DOHH2 (cell line): ENCODE measurements at regions not wholly inside any gene's neighbourhood (a gene's known extent, or its start where the extent isn't known, plus 50 kb on each side); places are given as distances from the start of the nearest gene placed in this dataset.

Experiments
- H3F3A ChIP-seq: fragments of 200-600 bp; sonication (generic), shearing (Covaris generic); 2 replicates; pipeline ENCODE4 v1.6.0; 2016; ENCODE audit warnings: antibody characterized with exemption, mild to moderate bottlenecking; ENCODE audit not compliant: control insufficient read depth, insufficient read depth
- H3K27ac ChIP-seq: fragments of 200-600 bp; sonication (generic); 2 replicates; pipeline ENCODE4 v1.5.1; 2014; ENCODE audit warnings: low read depth, mild to moderate bottlenecking, low read length, moderate library complexity
- H3K27me3 ChIP-seq: fragments of 200-600 bp; sonication (generic); 2 replicates; pipeline ENCODE4 v1.6.1; 2014; ENCODE audit warnings: mild to moderate bottlenecking, low read length, mixed read lengths; ENCODE audit not compliant: control insufficient read depth
- H3K36me3 ChIP-seq: fragments of 200-600 bp; sonication (generic); 2 replicates; pipeline ENCODE4 v1.6.1; 2014; ENCODE audit warnings: mild to moderate bottlenecking, low read length, moderate library complexity, mixed read lengths; ENCODE audit not compliant: control insufficient read depth
- H3K4me1 ChIP-seq: fragments of 200-600 bp; sonication (generic); 2 replicates; pipeline ENCODE4 v1.6.1; 2014; ENCODE audit warnings: mild to moderate bottlenecking, low read length, mixed read lengths; ENCODE audit not compliant: control insufficient read depth
- H3K4me2 ChIP-seq: fragments of 200-600 bp; sonication (generic); 2 replicates; pipeline ENCODE4 v1.6.0; 2014; ENCODE audit warnings: mild to moderate bottlenecking, low read length, moderate library complexity
- H3K4me3 ChIP-seq: fragments of 200-600 bp; sonication (generic); 2 replicates; pipeline ENCODE4 v1.5.1; 2014; ENCODE audit warnings: mild to moderate bottlenecking, low read length, mixed read lengths
- H3K79me2 ChIP-seq: fragments of 200-600 bp; sonication (generic); 2 replicates; pipeline ENCODE4 v1.6.1; 2014; ENCODE audit warnings: mild to moderate bottlenecking, low read length, mixed read lengths; ENCODE audit not compliant: control insufficient read depth
- H3K9me2 ChIP-seq: fragments of 200-600 bp; sonication (generic); replicated peaks from 2 replicates; pipeline ENCODE4 v1.6.1; 2014; ENCODE audit warnings: mild to moderate bottlenecking, low read length, mixed read lengths; ENCODE audit not compliant: control insufficient read depth
- H3K9me3 ChIP-seq: fragments of 200-600 bp; sonication (generic); 2 replicates; pipeline ENCODE4 v1.6.1; 2014; ENCODE audit warnings: antibody characterized with exemption, low read length, mixed read lengths; ENCODE audit not compliant: control insufficient read depth, insufficient read depth
- H4K20me1 ChIP-seq: fragments of 200-600 bp; sonication (generic); 2 replicates; pipeline ENCODE4 v1.6.0; 2014; ENCODE audit warnings: low read depth, mild to moderate bottlenecking, antibody characterized with exemption, low read length, moderate library complexity; ENCODE audit not compliant: control insufficient read depth, insufficient read depth
- EZH2phosphoT487 ChIP-seq: fragments of 200-600 bp; sonication (generic); IDR thresholded peaks from 2 replicates; pipeline ENCODE4 v1.6.1; 2017; ENCODE audit warnings: borderline replicate concordance, mild to moderate bottlenecking, antibody characterized with exemption, low read length, moderate library complexity, mixed read lengths
- TF ChIP-seq, protein P1 (sequence below): fragments of 200-600 bp; sonication (generic); IDR thresholded peaks from one replicate; pipeline ENCODE4 v1.5.1; 2014; ENCODE audit warnings: antibody characterized with exemption, mild to moderate bottlenecking, low read depth, low read length; ENCODE audit not compliant: poor library complexity, severe bottlenecking

DNA sequence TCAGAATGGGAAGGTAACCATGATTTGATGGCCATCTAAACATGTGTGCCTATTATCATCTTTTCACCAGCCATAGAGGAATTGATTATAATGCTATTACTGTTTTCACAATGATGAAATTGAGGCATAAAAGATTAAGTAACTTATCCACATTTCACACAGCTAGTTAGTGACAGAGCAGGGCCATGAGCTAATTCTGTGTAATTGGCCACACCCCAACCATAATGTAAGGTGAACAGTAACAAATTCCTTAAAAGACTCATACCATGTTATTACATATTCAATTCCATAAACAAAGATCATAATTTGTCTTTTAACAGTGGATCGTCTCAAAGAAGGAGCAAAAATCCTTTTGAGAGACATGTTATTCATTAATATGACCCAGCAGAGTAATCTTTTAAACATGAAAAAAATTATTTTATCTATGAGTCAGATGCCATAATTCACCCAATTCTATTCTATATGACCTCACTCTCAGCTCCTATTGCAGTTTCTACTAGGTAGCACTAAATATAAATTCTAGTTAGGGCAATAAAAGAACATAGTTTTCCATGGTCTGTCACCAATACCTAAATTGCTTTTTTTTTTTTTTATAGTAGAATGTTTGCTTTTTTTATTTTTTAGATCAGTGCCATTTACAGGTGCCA is 475.8 kb upstream of the SLC39A10 start:
- Histone ChIP-seq H3K9me3 (no peaks in the 10 kb centered on the region), H3F3A (no peaks in the 10 kb centered on the region), H3K4me1 (no peaks in the 10 kb centered on the region), H3K9me2 (no peaks in the 10 kb centered on the region), H3K36me3 (no peaks in the 10 kb centered on the region), H3K4me3 (no peak overlapping the region), H3K27me3 (no peaks in the 10 kb centered on the region), H3K27ac (no peak overlapping the region), H4K20me1 (no peaks in the 10 kb centered on the region), H3K79me2 (no peaks in the 10 kb centered on the region), H3K4me2 (no peak overlapping the region)
- no peak for TF ChIP-seq EZH2phosphoT487
- TF ChIP-seq, protein P1, sequence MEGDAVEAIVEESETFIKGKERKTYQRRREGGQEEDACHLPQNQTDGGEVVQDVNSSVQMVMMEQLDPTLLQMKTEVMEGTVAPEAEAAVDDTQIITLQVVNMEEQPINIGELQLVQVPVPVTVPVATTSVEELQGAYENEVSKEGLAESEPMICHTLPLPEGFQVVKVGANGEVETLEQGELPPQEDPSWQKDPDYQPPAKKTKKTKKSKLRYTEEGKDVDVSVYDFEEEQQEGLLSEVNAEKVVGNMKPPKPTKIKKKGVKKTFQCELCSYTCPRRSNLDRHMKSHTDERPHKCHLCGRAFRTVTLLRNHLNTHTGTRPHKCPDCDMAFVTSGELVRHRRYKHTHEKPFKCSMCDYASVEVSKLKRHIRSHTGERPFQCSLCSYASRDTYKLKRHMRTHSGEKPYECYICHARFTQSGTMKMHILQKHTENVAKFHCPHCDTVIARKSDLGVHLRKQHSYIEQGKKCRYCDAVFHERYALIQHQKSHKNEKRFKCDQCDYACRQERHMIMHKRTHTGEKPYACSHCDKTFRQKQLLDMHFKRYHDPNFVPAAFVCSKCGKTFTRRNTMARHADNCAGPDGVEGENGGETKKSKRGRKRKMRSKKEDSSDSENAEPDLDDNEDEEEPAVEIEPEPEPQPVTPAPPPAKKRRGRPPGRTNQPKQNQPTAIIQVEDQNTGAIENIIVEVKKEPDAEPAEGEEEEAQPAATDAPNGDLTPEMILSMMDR = no peak

DNA sequence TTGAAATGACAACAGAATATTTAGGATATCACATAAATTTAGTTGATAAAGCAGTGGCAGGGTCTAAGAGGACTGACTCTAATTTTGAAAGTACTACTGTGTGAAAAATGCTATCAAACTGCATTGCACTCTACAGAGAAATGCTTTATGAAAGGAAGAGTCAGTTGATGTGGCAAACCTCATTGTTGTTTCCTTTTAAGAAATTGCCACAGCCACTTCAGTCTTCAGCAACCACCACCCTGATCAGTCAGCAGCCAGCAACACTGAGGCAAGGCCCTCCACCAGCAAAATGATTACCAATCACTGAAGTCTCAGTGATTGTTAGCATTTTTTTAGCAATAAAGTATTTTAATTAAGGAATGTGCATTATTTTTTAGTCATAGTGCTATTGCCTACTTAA is 488.7 kb upstream of the SLC39A10 start:
- Histone ChIP-seq H3K27ac (no peak overlapping the region), H3K9me2 (no peaks in the 10 kb centered on the region), H3K4me2 (no peak overlapping the region), H3K36me3 (no peaks in the 10 kb centered on the region), H3K4me1 (no peaks in the 10 kb centered on the region), H3K79me2 (no peaks in the 10 kb centered on the region), H3K27me3 (no peaks in the 10 kb centered on the region), H3F3A (no peaks in the 10 kb centered on the region), H4K20me1 (no peaks in the 10 kb centered on the region), H3K4me3 (no peak overlapping the region), H3K9me3 (no peaks in the 10 kb centered on the region)
- TF ChIP-seq, protein P1 = no peak
- TF ChIP-seq EZH2phosphoT487 = no peak

DNA sequence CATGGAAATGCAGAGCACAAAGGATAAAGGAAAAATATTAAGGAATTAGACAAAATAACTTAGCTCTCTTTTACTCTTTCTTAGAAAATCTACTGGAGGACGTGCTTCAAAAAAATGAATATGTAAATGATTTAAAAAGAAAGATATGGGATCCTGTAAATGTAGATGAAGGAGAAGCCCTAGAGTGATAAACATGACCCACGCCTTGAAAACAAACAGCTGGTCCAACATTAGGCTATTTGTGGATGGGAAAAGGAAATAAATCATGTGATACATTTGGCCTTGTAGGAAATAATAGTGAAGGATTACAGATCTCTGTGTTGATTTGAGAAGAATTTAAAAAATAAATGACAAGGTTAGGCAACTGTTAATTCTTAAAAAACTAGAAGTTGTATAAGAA is 492.1 kb upstream of the SLC39A10 start:
- no peaks in the 10 kb centered on the region for H3K27me3 ChIP-seq
- no peaks in the 10 kb centered on the region for H3K9me2 ChIP-seq
- H3K36me3 ChIP-seq = no peaks in the 10 kb centered on the region
- no peaks in the 10 kb centered on the region for H3K4me1 ChIP-seq
- TF ChIP-seq EZH2phosphoT487 = no peak
- TF ChIP-seq, protein P1 = no peak
- H3K4me3 ChIP-seq = no peak overlapping the region
- H3K27ac ChIP-seq = no peak overlapping the region
- H3K9me3 ChIP-seq = no peaks in the 10 kb centered on the region
- no peaks in the 10 kb centered on the region for H3F3A ChIP-seq
- H4K20me1 ChIP-seq = no peaks in the 10 kb centered on the region
- H3K79me2 ChIP-seq = no peaks in the 10 kb centered on the region
- H3K4me2 ChIP-seq = no peak overlapping the region
